RWPE2 (cell line): ENCODE measurements at regions not wholly inside any gene's neighbourhood (a gene's known extent, or its start where the extent isn't known, plus 50 kb on each side); places are given as distances from the start of the nearest gene placed in this dataset.

ENCODE experiments used
- ATAC-seq: fragments of 200-7000 bp; cut with Tn5 transposase; 3 replicates; pipeline ENCODE4 v1.9.1; 2021; ENCODE audit warnings: low read depth
- DNase-seq: peaks from one replicate; pipeline ENCODE4 v3.0.0-alpha.2; 2020; ENCODE audit warnings: low spot score
- H3K27ac ChIP-seq: fragments of 450-650 bp; 2 replicates; pipeline ENCODE4 v1.5.1; 2017; ENCODE audit warnings: mild to moderate bottlenecking; ENCODE audit not compliant: poor library complexity, severe bottlenecking
- H3K27me3 ChIP-seq: fragments of 250-450 bp; sonication (Bioruptor Pico); 2 replicates; pipeline ENCODE4 v1.5.1; 2021; ENCODE audit warnings: mild to moderate bottlenecking, moderate library complexity; ENCODE audit not compliant: insufficient read depth, poor library complexity, severe bottlenecking
- H3K36me3 ChIP-seq: fragments of 250-450 bp; sonication (Bioruptor Pico); 2 replicates; pipeline ENCODE4 v1.5.1; 2020; ENCODE audit warnings: low read depth, mild to moderate bottlenecking, moderate library complexity
- H3K4me1 ChIP-seq: fragments of 250-450 bp; sonication (Bioruptor Pico); 2 replicates; pipeline ENCODE4 v1.5.1; 2021; ENCODE audit warnings: mild to moderate bottlenecking, moderate library complexity; ENCODE audit not compliant: insufficient read depth, poor library complexity, severe bottlenecking
- H3K4me3 ChIP-seq: fragments of 250-450 bp; sonication (Bioruptor Pico); 2 replicates; pipeline ENCODE4 v1.5.1; 2021; ENCODE audit warnings: mild to moderate bottlenecking, moderate library complexity; ENCODE audit not compliant: severe bottlenecking
- H3K9me3 ChIP-seq: fragments of 250-450 bp; sonication (Bioruptor Pico); 2 replicates; pipeline ENCODE4 v1.5.1; 2021; ENCODE audit warnings: mild to moderate bottlenecking, moderate library complexity; ENCODE audit not compliant: severe bottlenecking
- TF ChIP-seq, protein P1 (sequence below): fragments of 450-650 bp; IDR thresholded peaks from one replicate; pipeline ENCODE4 v1.5.1; 2017; ENCODE audit warnings: mild to moderate bottlenecking, moderate library complexity; ENCODE audit not compliant: poor library complexity, severe bottlenecking

DNA sequence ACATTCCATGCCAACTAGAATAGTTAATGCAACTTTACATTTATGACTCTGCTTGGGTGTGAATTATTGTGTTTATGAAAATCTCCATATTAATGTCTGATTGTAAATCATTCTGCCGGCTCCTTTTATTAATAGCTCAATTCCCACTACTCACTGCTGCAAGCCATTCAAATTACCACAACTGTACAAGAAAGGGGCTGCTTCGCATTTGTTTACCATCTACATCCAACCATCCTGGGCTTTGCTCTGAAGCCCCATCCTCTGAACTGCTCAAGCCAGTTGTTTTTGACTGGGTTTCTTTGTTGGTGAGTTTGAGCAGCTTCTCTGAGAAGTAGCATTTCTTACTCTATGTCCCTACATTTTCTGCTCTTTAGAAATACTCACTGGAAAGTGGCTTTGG is 451.6 kb upstream of the CADM1 start:
- Histone ChIP-seq H3K9me3 (no peaks in the 10 kb centered on the region), H3K4me3 (no peak overlapping the region), H3K27me3 (no peaks in the 10 kb centered on the region), H3K36me3 (no peaks in the 10 kb centered on the region), H3K27ac (no peak overlapping the region), H3K4me1 (no peaks in the 10 kb centered on the region)
- TF ChIP-seq, protein P1, sequence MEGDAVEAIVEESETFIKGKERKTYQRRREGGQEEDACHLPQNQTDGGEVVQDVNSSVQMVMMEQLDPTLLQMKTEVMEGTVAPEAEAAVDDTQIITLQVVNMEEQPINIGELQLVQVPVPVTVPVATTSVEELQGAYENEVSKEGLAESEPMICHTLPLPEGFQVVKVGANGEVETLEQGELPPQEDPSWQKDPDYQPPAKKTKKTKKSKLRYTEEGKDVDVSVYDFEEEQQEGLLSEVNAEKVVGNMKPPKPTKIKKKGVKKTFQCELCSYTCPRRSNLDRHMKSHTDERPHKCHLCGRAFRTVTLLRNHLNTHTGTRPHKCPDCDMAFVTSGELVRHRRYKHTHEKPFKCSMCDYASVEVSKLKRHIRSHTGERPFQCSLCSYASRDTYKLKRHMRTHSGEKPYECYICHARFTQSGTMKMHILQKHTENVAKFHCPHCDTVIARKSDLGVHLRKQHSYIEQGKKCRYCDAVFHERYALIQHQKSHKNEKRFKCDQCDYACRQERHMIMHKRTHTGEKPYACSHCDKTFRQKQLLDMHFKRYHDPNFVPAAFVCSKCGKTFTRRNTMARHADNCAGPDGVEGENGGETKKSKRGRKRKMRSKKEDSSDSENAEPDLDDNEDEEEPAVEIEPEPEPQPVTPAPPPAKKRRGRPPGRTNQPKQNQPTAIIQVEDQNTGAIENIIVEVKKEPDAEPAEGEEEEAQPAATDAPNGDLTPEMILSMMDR: no peak
- DNase-seq (no peak), ATAC-seq (no peak)

GRCh38 chr11:115950660-115951059 is 446.4 kb upstream of the CADM1 start:
- H3K36me3 ChIP-seq: no peaks in the 10 kb centered on the region
- DNase-seq (no peak), ATAC-seq (no peak)
- H3K27ac ChIP-seq: no peak overlapping the region
- H3K4me1 ChIP-seq: no peaks in the 10 kb centered on the region
- no peak overlapping the region for H3K4me3 ChIP-seq
- TF ChIP-seq, protein P1: no peak
- H3K9me3 ChIP-seq: no peaks in the 10 kb centered on the region
- no peaks in the 10 kb centered on the region for H3K27me3 ChIP-seq

DNA sequence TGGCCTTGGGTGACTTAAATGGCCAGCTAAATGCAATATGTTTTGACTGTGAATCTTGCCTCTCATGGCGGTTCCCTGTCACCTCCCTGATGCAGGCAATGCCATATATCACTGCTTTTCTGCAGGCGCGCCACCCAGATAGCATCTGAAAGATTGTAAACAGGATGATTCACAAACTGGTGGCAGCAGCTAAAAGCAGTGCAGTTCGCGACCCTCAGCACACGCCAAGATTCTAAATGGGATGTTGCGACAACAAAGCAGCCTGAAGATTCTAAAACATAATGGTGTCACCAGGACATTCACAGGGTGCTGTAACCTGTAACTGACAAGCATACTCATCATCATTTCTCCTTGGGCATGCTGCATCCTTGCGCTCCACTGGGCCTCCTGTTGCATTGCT is 440.4 kb upstream of the CADM1 start:
- no peak overlapping the region for H3K4me3 ChIP-seq
- TF ChIP-seq, protein P1: no peak
- H3K27me3 ChIP-seq: no peaks in the 10 kb centered on the region
- no peaks in the 10 kb centered on the region for H3K36me3 ChIP-seq
- no peaks in the 10 kb centered on the region for H3K4me1 ChIP-seq
- peaks cover 5% of the 10 kb centered on the region for H3K9me3 ChIP-seq
- ATAC-seq (no peak), DNase-seq (no peak)
- H3K27ac ChIP-seq: no peak overlapping the region

DNA sequence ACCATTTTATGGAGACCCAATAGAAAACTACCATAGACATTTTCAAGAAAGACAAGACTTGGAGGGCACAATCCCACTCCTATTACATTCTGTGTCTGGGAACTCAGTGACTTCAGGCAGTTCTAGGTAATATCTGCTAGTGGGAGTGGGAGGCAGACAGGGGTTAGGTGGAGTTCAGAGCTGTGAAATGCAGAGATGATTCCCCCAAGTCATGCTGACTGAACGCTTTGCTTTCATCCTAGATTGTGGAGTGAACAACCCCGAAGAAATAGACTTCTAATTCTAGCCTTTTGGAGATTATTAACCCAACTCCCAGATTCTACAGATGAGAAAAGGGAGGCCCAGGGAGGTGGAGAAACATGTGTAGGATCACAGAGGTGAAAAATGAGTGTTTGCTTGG is 437.8 kb upstream of the CADM1 start:
- TF ChIP-seq, protein P1: no peak
- H3K36me3 ChIP-seq: no peaks in the 10 kb centered on the region
- H3K4me3 ChIP-seq: no peak overlapping the region
- peaks cover 5% of the 10 kb centered on the region for H3K9me3 ChIP-seq
- DNase-seq (no peak), ATAC-seq (no peak)
- H3K4me1 ChIP-seq: no peaks in the 10 kb centered on the region
- no peak overlapping the region for H3K27ac ChIP-seq
- H3K27me3 ChIP-seq: no peaks in the 10 kb centered on the region

DNA sequence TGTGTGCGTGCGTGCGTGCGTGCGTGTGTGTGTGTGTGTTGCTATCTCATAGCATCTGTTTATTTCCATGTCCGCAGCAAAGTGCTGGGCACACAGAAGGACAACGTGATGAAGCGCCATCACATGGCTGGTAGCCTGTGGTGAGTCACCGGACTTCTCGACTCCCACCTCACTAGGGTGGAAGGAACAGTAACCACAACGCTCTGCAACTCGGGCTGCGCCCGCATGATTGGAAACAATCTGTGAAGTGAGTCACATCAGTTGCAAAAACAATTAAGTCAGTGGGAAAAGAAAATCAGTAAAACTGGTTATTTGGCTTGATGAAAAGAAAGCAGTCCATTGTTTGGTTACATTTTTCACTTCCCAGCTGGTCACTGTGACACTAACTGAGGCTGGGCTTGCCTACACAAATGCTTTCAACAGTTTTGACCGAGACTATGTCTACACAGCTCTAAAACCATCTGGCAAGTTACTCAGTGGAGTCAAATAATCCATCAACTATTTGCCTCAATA is 437.3 kb upstream of the CADM1 start:
- ATAC-seq: peak; percentile 65; the same call in 2 of the 3 replicates
- Histone ChIP-seq H3K4me3 (no peak overlapping the region), H3K27ac (no peak overlapping the region), H3K36me3 (no peaks in the 10 kb centered on the region), H3K27me3 (no peaks in the 10 kb centered on the region), H3K4me1 (no peaks in the 10 kb centered on the region), H3K9me3 (peaks cover 5% of the 10 kb centered on the region)
- DNase-seq: no peak
- TF ChIP-seq, protein P1: no peak
